ENCODE measurements at regions not wholly inside any gene's neighbourhood (a gene's known extent, or its start where the extent isn't known, plus 50 kb on each side); places are given as distances from the start of the nearest gene placed in this dataset.

- Histone ChIP-seq H4K20me1 (ENCODE audit: control insufficient read depth, extremely low read depth, insufficient read depth, low read length) (no peaks in the 10 kb centered on the region), H3K4me1 (ENCODE audit: control insufficient read depth, extremely low read depth, insufficient read depth, low read length) (peaks cover 15% of the 10 kb centered on the region), H2AFZ (ENCODE audit: control insufficient read depth, low read length) (no peak overlapping the region), H3K27ac (ENCODE audit: control insufficient read depth, insufficient read depth, low read length) (no peak overlapping the region), H3K27me3 (ENCODE audit: control insufficient read depth, extremely low read depth, insufficient read depth, low read length) (no peaks in the 10 kb centered on the region), H3K4me2 (ENCODE audit: control insufficient read depth, extremely low read depth, insufficient read depth, low read depth, low read length) (no peak overlapping the region), H3K9me1 (ENCODE audit: control insufficient read depth, extremely low read depth, insufficient read depth, low read length) (no peaks in the 10 kb centered on the region), H3K9ac (ENCODE audit: control insufficient read depth, extremely low read depth, insufficient read depth, low read length) (no peak overlapping the region), H3K36me3 (ENCODE audit: control insufficient read depth in 2 of 2, extremely low read depth in 1 of 2, insufficient read depth in 2 of 2, low read length in 2 of 2) (no peaks in the 10 kb centered on the region), H3K9me3 (ENCODE audit: control insufficient read depth, low read depth, low read length) (no peaks in the 10 kb centered on the region), H3K79me2 (ENCODE audit: control insufficient read depth, insufficient read depth, low read length) (no peaks in the 10 kb centered on the region), H3K4me3 (ENCODE audit: control insufficient read depth in 2 of 3, extremely low read depth in 1 of 3, insufficient read depth in 2 of 3, low read depth in 1 of 3, low read length in 3 of 3) (no peak overlapping the region)
- dilution Hi-C loops (cut with MboI; ENCODE audit: extremely low pct_ligation_motif_present, low sequenced_read_pairs): no loop called here
- no peak for FAIRE-seq
- TF ChIP-seq EZH2 (IDR thresholded peaks at IDR 0.05; ENCODE audit: low read length): no peak
- TF ChIP-seq CTCF (optimal IDR thresholded peaks at IDR 0.05 in 1 of 3, IDR thresholded peaks at IDR 0.05 in 1 of 3, conservative IDR thresholded peaks at IDR 0.05 in 1 of 3; ENCODE audit: extremely low read depth in 1 of 3, insufficient read depth in 2 of 3, low read length in 3 of 3): no peak
- DNase-seq (ENCODE audit: low read depth, low spot score): no peak
Measured at GRCh38 chr18:8894823-8895222, 189.5 kb downstream of the MTCL1 start.

GRCh38 chr18:8895341-8895740, 190.0 kb downstream of the MTCL1 start:
- H2AFZ ChIP-seq (ENCODE audit: control insufficient read depth, low read length): no peak overlapping the region
- FAIRE-seq (no peak), DNase-seq (ENCODE audit: low read depth, low spot score) (no peak)
- peaks cover 11% of the 10 kb centered on the region for H3K4me1 ChIP-seq (ENCODE audit: control insufficient read depth, extremely low read depth, insufficient read depth, low read length)
- no peak overlapping the region for H3K27ac ChIP-seq (ENCODE audit: control insufficient read depth, insufficient read depth, low read length)
- no peaks in the 10 kb centered on the region for H3K79me2 ChIP-seq (ENCODE audit: control insufficient read depth, insufficient read depth, low read length)
- H3K4me2 ChIP-seq (ENCODE audit: control insufficient read depth, extremely low read depth, insufficient read depth, low read depth, low read length): no peak overlapping the region
- H3K9ac ChIP-seq (ENCODE audit: control insufficient read depth, extremely low read depth, insufficient read depth, low read length): no peak overlapping the region
- no peak overlapping the region for H3K4me3 ChIP-seq (ENCODE audit: control insufficient read depth in 2 of 3, extremely low read depth in 1 of 3, insufficient read depth in 2 of 3, low read depth in 1 of 3, low read length in 3 of 3)
- H4K20me1 ChIP-seq (ENCODE audit: control insufficient read depth, extremely low read depth, insufficient read depth, low read length): no peaks in the 10 kb centered on the region
- H3K27me3 ChIP-seq (ENCODE audit: control insufficient read depth, extremely low read depth, insufficient read depth, low read length): no peaks in the 10 kb centered on the region
- H3K9me1 ChIP-seq (ENCODE audit: control insufficient read depth, extremely low read depth, insufficient read depth, low read length): no peaks in the 10 kb centered on the region
- dilution Hi-C loops (cut with MboI; ENCODE audit: extremely low pct_ligation_motif_present, low sequenced_read_pairs): no loop called here
- no peaks in the 10 kb centered on the region for H3K9me3 ChIP-seq (ENCODE audit: control insufficient read depth, low read depth, low read length)
- H3K36me3 ChIP-seq (ENCODE audit: control insufficient read depth in 2 of 2, extremely low read depth in 1 of 2, insufficient read depth in 2 of 2, low read length in 2 of 2): no peaks in the 10 kb centered on the region
- TF ChIP-seq EZH2 (IDR thresholded peaks at IDR 0.05; ENCODE audit: low read length) (no peak), CTCF (optimal IDR thresholded peaks at IDR 0.05 in 1 of 3, IDR thresholded peaks at IDR 0.05 in 1 of 3, conservative IDR thresholded peaks at IDR 0.05 in 1 of 3; ENCODE audit: extremely low read depth in 1 of 3, insufficient read depth in 2 of 3, low read length in 3 of 3) (no peak)
